Effector memory CD8-positive, alpha-beta T cell (primary cell): ENCODE measurements at regions not wholly inside any gene's neighbourhood (a gene's known extent, or its start where the extent isn't known, plus 50 kb on each side); places are given as distances from the start of the nearest gene placed in this dataset.

ENCODE experiments used
- ATAC-seq: fragments of 150-1000 bp; cut with Tn5 transposase; replicated peaks from 2 replicates; pipeline ENCODE4 v1.10.0; 2021; ENCODE audit warnings: mild to moderate bottlenecking, moderate library complexity
- DNase-seq, 3 experiments: peaks; one replicate each; pipeline ENCODE4 v3.0.0; 2021
- H3K27ac Mint-ChIP-seq, 2 donors: one replicate each; pipeline ENCODE4 v1.8.0; 2022; ENCODE audit warnings: mild to moderate bottlenecking in 2 of 2, mixed read lengths in 2 of 2, moderate library complexity in 2 of 2
- H3K27me3 Mint-ChIP-seq, 2 donors: one replicate each; pipeline ENCODE4 v1.8.0; 2022; ENCODE audit warnings: mixed read lengths in 2 of 2
- H3K36me3 Mint-ChIP-seq: one replicate; pipeline ENCODE4 v1.8.0; 2022; ENCODE audit warnings: mild to moderate bottlenecking, moderate library complexity, mixed read lengths; ENCODE audit not compliant: insufficient read depth
- H3K4me1 Mint-ChIP-seq, 2 donors: one replicate each; pipeline ENCODE4 v1.8.0; 2022; ENCODE audit warnings: low read depth in 2 of 2, mixed read lengths in 2 of 2
- H3K4me3 Mint-ChIP-seq, 2 donors: one replicate each; pipeline ENCODE4 v1.8.0; 2022; ENCODE audit warnings: mild to moderate bottlenecking in 2 of 2, mixed read lengths in 2 of 2, moderate library complexity in 2 of 2
- H3K9me3 Mint-ChIP-seq, 2 donors: one replicate each; pipeline ENCODE4 v1.8.0; 2022; ENCODE audit warnings: mixed read lengths in 2 of 2

- Mint-ChIP-seq H3K36me3 (no peaks in the 10 kb centered on the region), H3K27me3 (peaks cover 48 to 65% of the 10 kb centered on the region in 2 donors), H3K4me3 (no peak overlapping the region), H3K27ac (no peak overlapping the region), H3K4me1 (no peaks in the 10 kb centered on the region), H3K9me3 (no peaks in the 10 kb centered on the region)
- ATAC-seq (no peak), DNase-seq (no peak)
These were observed 275.6 kb upstream of the SLC30A5 start for GRCh38 chr5:68818057-68818695.

DNA sequence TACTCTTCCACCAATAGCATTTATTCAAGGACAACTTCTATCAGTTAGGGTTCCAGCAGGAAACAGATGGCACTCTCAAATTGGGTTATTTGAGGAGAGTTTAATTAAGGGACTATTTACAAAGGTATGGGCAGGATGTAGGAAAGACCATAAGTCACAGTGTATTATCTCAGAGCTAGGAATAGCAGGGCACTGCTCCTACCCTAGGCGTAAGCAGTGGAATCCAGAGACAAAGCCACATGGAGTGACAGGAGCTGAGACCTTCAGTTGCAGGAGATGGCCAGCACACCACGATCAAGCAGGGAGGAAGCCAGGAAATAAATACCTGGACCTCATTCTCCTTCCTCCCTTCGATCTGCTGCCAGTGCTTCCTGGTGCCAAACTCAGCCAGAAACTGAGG lies 274.9 kb upstream of the SLC30A5 start:
- ATAC-seq: no peak
- Mint-ChIP-seq H3K27me3 (peaks cover 50 to 72% of the 10 kb centered on the region in 2 donors), H3K36me3 (no peaks in the 10 kb centered on the region)

DNA sequence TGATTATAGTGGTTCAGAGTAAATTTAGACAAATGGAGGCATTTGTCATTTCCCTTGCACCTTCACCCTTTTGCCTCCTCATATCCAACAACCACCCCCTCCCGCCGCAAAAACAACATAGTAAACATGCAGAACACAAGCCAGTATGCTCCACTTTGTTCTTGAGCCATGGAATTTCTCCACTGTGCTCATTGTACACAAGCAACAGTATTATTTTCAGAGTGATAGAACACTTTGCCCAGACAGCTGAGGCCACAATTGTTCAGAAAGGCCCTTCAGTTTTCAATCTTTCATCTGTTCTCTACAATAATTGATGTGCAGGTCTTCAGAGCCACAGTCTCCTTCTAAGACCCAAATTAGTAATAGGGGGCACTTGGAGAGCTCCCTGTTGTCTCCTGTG lies 272.8 kb upstream of the SLC30A5 start:
- H3K4me1 Mint-ChIP-seq: no peaks in the 10 kb centered on the region
- no peak overlapping the region for H3K4me3 Mint-ChIP-seq
- no peaks in the 10 kb centered on the region for H3K9me3 Mint-ChIP-seq
- no peaks in the 10 kb centered on the region for H3K36me3 Mint-ChIP-seq
- ATAC-seq (no peak), DNase-seq (no peak)
- H3K27ac Mint-ChIP-seq: peak overlapping the region in 1 of 2 donors; percentile 35
- H3K27me3 Mint-ChIP-seq: peaks cover 57 to 62% of the 10 kb centered on the region in 2 donors

More for the DNA sequence above, 274.9 kb upstream of the SLC30A5 start:
- DNase-seq: no peak
- Mint-ChIP-seq H3K9me3 (no peaks in the 10 kb centered on the region), H3K4me3 (no peak overlapping the region), H3K4me1 (no peaks in the 10 kb centered on the region), H3K27ac (no peak overlapping the region)

DNA sequence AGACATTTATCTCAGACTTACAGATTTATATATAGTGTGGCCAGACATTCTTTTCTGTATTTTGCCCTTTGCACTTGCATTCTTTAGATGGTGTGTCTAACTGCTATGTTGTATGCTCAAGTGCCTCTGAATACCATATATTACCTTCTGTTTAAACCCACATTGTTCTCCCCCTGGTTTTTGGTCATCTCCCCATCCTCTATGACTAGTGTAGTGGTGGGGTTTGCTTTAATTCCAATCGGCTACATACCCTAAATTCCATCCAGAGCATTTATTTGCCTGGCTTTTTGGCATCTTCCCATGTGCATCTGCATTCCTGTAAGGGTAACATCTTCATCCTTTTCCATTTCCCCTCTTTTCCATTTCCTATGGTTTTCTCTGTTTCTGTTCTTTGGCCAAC lies 271.0 kb upstream of the SLC30A5 start:
- Mint-ChIP-seq H3K27ac (no peak overlapping the region), H3K4me1 (no peaks in the 10 kb centered on the region), H3K4me3 (no peak overlapping the region), H3K36me3 (no peaks in the 10 kb centered on the region), H3K9me3 (no peaks in the 10 kb centered on the region), H3K27me3 (peaks cover 50 to 54% of the 10 kb centered on the region in 2 donors)
- DNase-seq (no peak), ATAC-seq (no peak)

- H3K9me3 Mint-ChIP-seq: no peaks in the 10 kb centered on the region
- no peaks in the 10 kb centered on the region for H3K4me1 Mint-ChIP-seq
- H3K27ac Mint-ChIP-seq: no peak overlapping the region
- H3K27me3 Mint-ChIP-seq: peaks cover 50 to 53% of the 10 kb centered on the region in 2 donors
- H3K36me3 Mint-ChIP-seq: no peaks in the 10 kb centered on the region
- ATAC-seq (no peak), DNase-seq (no peak)
- H3K4me3 Mint-ChIP-seq: no peak overlapping the region
These were observed 270.5 kb upstream of the SLC30A5 start for GRCh38 chr5:68823301-68823700.

- no peak for DNase-seq
- Mint-ChIP-seq H3K9me3 (no peaks in the 10 kb centered on the region), H3K36me3 (peaks cover 5% of the 10 kb centered on the region), H3K27ac (no peak overlapping the region), H3K4me1 (no peaks in the 10 kb centered on the region), H3K4me3 (no peak overlapping the region), H3K27me3 (peaks cover 2 to 15% of the 10 kb centered on the region in 2 donors)
- no peak for ATAC-seq
These were observed 263.4 kb upstream of the SLC30A5 start for GRCh38 chr5:68830377-68830898.

DNA sequence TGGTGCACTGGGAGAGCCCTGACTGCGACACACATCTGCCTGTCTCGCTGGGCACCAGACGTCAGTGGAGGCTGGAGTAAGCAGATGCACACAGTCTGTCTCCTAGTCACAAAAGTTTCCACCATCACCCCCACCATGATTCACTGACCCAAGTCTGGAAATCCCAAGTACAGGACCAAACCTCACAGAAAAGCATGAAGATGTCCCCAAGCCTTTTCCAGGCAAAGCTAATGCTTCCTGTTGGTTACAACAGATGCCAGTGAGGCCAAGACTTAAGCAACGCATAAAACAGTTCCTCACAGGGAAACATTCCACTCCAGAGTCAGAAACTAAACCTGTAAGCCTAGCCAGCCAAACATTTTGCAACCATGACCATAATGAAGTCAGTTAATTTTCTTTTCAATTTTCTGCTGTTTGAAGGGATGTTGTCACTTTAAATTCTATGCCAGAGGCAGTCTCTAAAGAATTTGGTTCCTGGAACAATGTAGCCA lies 259.3 kb upstream of the SLC30A5 start:
- no peak for ATAC-seq
- Mint-ChIP-seq H3K4me3 (no peak overlapping the region), H3K27ac (no peak overlapping the region), H3K9me3 (no peaks in the 10 kb centered on the region), H3K36me3 (peaks cover 5% of the 10 kb centered on the region), H3K4me1 (no peaks in the 10 kb centered on the region), H3K27me3 (peaks cover 6 to 27% of the 10 kb centered on the region in 2 donors)
- no peak for DNase-seq

- Mint-ChIP-seq H3K27me3 (peaks cover 10 to 20% of the 10 kb centered on the region in 2 donors), H3K36me3 (peaks cover 5% of the 10 kb centered on the region), H3K27ac (no peak overlapping the region), H3K4me3 (no peak overlapping the region), H3K4me1 (no peaks in the 10 kb centered on the region), H3K9me3 (no peaks in the 10 kb centered on the region)
- ATAC-seq (no peak), DNase-seq (no peak)
These were observed 255.6 kb upstream of the SLC30A5 start for GRCh38 chr5:68838157-68838718.

GRCh38 chr5:68839019-68839552 lies 254.7 kb upstream of the SLC30A5 start:
- no peak overlapping the region for H3K27ac Mint-ChIP-seq
- no peaks in the 10 kb centered on the region for H3K9me3 Mint-ChIP-seq
- H3K36me3 Mint-ChIP-seq: peaks cover 5% of the 10 kb centered on the region
- peaks cover 10 to 20% of the 10 kb centered on the region in 2 donors for H3K27me3 Mint-ChIP-seq
- DNase-seq: no peak
- no peak overlapping the region for H3K4me3 Mint-ChIP-seq
- H3K4me1 Mint-ChIP-seq: no peaks in the 10 kb centered on the region
- no peak for ATAC-seq

DNA sequence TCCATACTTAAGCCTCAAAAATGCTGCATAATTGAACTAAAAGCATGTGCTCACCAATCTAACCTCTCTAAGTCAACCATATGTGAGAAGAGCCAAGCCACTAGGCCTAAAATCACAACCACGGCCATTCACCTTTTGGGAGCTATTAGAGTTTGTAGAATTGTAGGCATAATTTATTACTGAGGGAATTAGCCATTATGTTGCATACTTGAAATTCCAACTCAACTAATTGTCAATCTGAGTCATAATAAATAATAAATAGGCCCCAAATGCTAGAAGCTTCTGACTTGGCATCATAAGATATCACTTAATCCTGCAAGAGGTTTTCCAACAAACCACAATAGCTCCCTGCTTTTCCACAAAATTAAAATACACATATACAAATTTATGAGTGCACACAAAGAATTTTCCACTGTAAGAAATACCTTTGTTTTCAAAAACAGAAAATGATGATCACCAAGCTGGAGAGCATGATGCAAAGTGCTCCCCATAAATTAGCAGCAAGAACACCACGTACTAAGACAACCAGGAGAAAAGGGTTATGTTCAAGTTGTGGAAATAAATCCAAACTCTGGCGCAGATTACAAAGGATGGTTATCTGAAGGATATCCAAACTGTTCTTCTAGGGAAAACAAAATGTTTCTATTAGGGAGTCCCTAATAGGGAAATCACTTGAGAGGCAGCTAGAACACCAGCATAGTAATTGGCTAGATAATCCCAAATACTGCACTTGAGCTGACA lies 250.0 kb upstream of the SLC30A5 start:
- Mint-ChIP-seq H3K27me3 (peaks cover under 1 to 4% of the 10 kb centered on the region in 2 donors), H3K27ac (no peak overlapping the region), H3K4me3 (no peak overlapping the region), H3K36me3 (no peaks in the 10 kb centered on the region), H3K9me3 (no peaks in the 10 kb centered on the region), H3K4me1 (no peaks in the 10 kb centered on the region)
- DNase-seq: no peak
- ATAC-seq: no peak

- no peak overlapping the region for H3K27ac Mint-ChIP-seq
- ATAC-seq (no peak), DNase-seq (no peak)
- no peaks in the 10 kb centered on the region for H3K4me1 Mint-ChIP-seq
- no peak overlapping the region for H3K4me3 Mint-ChIP-seq
- no peaks in the 10 kb centered on the region for H3K9me3 Mint-ChIP-seq
- H3K27me3 Mint-ChIP-seq: peaks cover 0 to 4% of the 10 kb centered on the region in 2 donors
- H3K36me3 Mint-ChIP-seq: no peaks in the 10 kb centered on the region
These were observed 248.7 kb upstream of the SLC30A5 start for GRCh38 chr5:68845131-68845530.

- Mint-ChIP-seq H3K27me3 (peaks cover 0 to 4% of the 10 kb centered on the region in 2 donors), H3K27ac (no peak overlapping the region), H3K4me1 (no peaks in the 10 kb centered on the region), H3K36me3 (no peaks in the 10 kb centered on the region), H3K9me3 (no peaks in the 10 kb centered on the region), H3K4me3 (no peak overlapping the region)
- DNase-seq: no peak
- ATAC-seq: no peak
These were observed 247.0 kb upstream of the SLC30A5 start for GRCh38 chr5:68846828-68847227.

- Mint-ChIP-seq H3K4me1 (no peaks in the 10 kb centered on the region), H3K36me3 (no peaks in the 10 kb centered on the region), H3K27me3 (no peaks in the 10 kb centered on the region), H3K9me3 (no peaks in the 10 kb centered on the region), H3K27ac (no peak overlapping the region), H3K4me3 (no peak overlapping the region)
- DNase-seq (no peak), ATAC-seq (no peak)
These were observed 245.7 kb upstream of the SLC30A5 start for GRCh38 chr5:68848091-68848490.
